Thyroid gland (tissue), 4 donors: ENCODE measurements at regions not wholly inside any gene's neighbourhood (a gene's known extent, or its start where the extent isn't known, plus 50 kb on each side); places are given as distances from the start of the nearest gene placed in this dataset.

ENCODE experiments used
- CTCF ChIP-seq, 6 experiments: fragments of 200-600 bp in 3 of 6; fragments of 450-650 bp in 3 of 6; sonication (generic) in 3 of 6; IDR thresholded peaks; one replicate each; pipeline ENCODE4 v1.5.1; 2016 to 2019; ENCODE audit warnings: antibody characterized with exemption in 6 of 6, mild to moderate bottlenecking in 2 of 6, inconsistent platforms in 1 of 6, moderate library complexity in 1 of 6
- POLR2A ChIP-seq, 2 donors: fragments of 450-650 bp; IDR thresholded peaks; one replicate each; pipeline ENCODE4 v1.6.1; 2017; ENCODE audit warnings: antibody characterized with exemption in 2 of 2, mild to moderate bottlenecking in 2 of 2, moderate library complexity in 1 of 2

- no peak for TF ChIP-seq CTCF (IDR thresholded peaks at IDR 0.05)
- no peak for TF ChIP-seq POLR2A (IDR thresholded peaks at IDR 0.05)
Measured at GRCh38 chr5:89855417-89855816, 554.1 kb downstream of the CETN3 start.
